ENCODE measurements at regions not wholly inside any gene's neighbourhood (a gene's known extent, or its start where the extent isn't known, plus 50 kb on each side); places are given as distances from the start of the nearest gene placed in this dataset.

GRCh38 chrX:112991801-112992200, 151.2 kb upstream of the AMOT start:
- Histone ChIP-seq H3K36me3 (ENCODE audit: control insufficient read depth in 2 of 2, insufficient read depth in 1 of 2, low read length in 2 of 2) (no peaks in the 10 kb centered on the region; a peak in 1 of 3 replicates), H3K27ac (ENCODE audit: extremely low read depth, low read depth, low read length) (no peak overlapping the region)
- CTCF ChIA-PET: interaction anchor here (0.5 to 0.8 kb wide), 3 partner anchors 10 to 1457 kb away, joined by 3 to 4 read pairs (median 3); no protein-coding TSS in a partner anchor

DNA sequence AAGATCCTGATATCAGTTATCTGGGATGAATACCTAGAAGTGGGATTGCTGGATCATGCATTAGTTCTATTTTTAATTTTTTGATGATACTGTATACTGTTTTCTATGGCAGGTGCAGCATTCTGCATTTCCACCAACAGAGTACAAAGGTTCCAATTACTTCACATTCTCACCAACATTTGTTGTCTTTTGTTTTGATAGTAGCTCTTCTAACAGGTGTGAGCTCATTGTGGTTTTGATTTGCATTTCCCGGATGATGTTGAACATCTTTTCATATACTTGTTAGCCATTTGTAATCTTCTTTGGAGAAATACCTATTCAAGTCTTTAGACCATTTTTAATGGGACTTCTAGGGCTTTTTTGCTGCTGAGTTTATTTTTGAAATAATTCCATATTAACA, 139.2 kb upstream of the AMOT start:
- CTCF ChIA-PET: interaction anchor here (0.7 kb wide), 1 partner anchor 82 kb away, joined by 4 read pairs; no protein-coding TSS in a partner anchor
- POLR2A ChIA-PET: no interaction called here
- Histone ChIP-seq H3K4me1 (ENCODE audit: control insufficient read depth, insufficient read depth, low read length) (no peaks in the 10 kb centered on the region), H3K4me3 (ENCODE audit: low read depth, low read length) (no peak overlapping the region), H3K36me3 (ENCODE audit: control insufficient read depth in 2 of 2, insufficient read depth in 1 of 2, low read length in 2 of 2) (no peaks in the 10 kb centered on the region), H3K9me3 (ENCODE audit: control insufficient read depth, insufficient read depth, low read depth, low read length) (no peaks in the 10 kb centered on the region; the same call in 1 of the 2 replicates), H3K27ac (ENCODE audit: extremely low read depth, low read depth, low read length) (no peak overlapping the region)
- TF ChIP-seq BCL11B (tag by site-specific recombination; IDR thresholded peaks at IDR 0.05; ENCODE audit: low read depth): no peak
- no peak for TF ChIP-seq ZNF394 (tag by site-specific recombination; IDR thresholded peaks at IDR 0.05; ENCODE audit: borderline replicate concordance)
- no peak for TF ChIP-seq ZNF202 (tag by site-specific recombination; IDR thresholded peaks at IDR 0.05; ENCODE audit: borderline replicate concordance)
- no peak for TF ChIP-seq ZNF274 (IDR thresholded peaks at IDR 0.05; ENCODE audit: low read length)
- TF ChIP-seq ZNF274 (tag by site-specific recombination; IDR thresholded peaks at IDR 0.05; ENCODE audit: borderline replicate concordance): no peak
- TF ChIP-seq, protein P1, sequence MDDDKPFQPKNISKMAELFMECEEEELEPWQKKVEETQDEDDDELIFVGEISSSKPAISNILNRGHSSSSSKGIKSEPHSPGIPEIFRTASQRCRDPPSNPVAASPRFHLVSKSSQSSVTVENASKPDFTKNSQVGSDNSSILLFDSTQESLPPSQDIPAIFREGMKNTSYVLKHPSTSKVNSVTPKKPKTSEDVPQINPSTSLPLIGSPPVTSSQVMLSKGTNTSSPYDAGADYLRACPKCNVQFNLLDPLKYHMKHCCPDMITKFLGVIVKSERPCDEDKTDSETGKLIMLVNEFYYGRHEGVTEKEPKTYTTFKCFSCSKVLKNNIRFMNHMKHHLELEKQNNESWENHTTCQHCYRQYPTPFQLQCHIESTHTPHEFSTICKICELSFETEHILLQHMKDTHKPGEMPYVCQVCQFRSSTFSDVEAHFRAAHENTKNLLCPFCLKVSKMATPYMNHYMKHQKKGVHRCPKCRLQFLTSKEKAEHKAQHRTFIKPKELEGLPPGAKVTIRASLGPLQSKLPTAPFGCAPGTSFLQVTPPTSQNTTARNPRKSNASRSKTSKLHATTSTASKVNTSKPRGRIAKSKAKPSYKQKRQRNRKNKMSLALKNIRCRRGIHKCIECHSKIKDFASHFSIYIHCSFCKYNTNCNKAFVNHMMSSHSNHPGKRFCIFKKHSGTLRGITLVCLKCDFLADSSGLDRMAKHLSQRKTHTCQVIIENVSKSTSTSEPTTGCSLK (tag by site-specific recombination; IDR thresholded peaks at IDR 0.05): no peak
- no peak for TF ChIP-seq ZNF362 (tag by site-specific recombination; IDR thresholded peaks at IDR 0.05)
- TF ChIP-seq CTCF (tag by site-specific recombination; IDR thresholded peaks at IDR 0.05): no peak
- TF ChIP-seq ZNF302 (tag by site-specific recombination; IDR thresholded peaks at IDR 0.05; ENCODE audit: low read depth): no peak
- no peak for TF ChIP-seq ZNF366 (tag by site-specific recombination; conservative IDR thresholded peaks at IDR 0.05)
- TF ChIP-seq, protein P2, sequence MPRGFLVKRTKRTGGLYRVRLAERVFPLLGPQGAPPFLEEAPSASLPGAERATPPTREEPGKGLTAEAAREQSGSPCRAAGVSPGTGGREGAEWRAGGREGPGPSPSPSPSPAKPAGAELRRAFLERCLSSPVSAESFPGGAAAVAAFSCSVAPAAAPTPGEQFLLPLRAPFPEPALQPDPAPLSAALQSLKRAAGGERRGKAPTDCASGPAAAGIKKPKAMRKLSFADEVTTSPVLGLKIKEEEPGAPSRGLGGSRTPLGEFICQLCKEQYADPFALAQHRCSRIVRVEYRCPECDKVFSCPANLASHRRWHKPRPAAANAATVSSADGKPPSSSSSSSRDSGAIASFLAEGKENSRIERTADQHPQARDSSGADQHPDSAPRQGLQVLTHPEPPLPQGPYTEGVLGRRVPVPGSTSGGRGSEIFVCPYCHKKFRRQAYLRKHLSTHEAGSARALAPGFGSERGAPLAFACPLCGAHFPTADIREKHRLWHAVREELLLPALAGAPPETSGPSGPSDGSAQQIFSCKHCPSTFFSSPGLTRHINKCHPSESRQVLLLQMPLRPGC (tag by site-specific recombination; IDR thresholded peaks at IDR 0.05): no peak

More at GRCh38 chrX:112991801-112992200, 151.2 kb upstream of the AMOT start:
- H3K9me3 ChIP-seq (ENCODE audit: control insufficient read depth, insufficient read depth, low read depth, low read length): peaks cover 2% of the 10 kb centered on the region; the same call in 1 of the 2 replicates
- POLR2A ChIA-PET: no interaction called here
- H3K4me3 ChIP-seq (ENCODE audit: low read depth, low read length): no peak overlapping the region
- H3K4me1 ChIP-seq (ENCODE audit: control insufficient read depth, insufficient read depth, low read length): no peaks in the 10 kb centered on the region
- TF ChIP-seq ZBTB8A (tag by site-specific recombination; IDR thresholded peaks at IDR 0.05): no peak

GRCh38 chrX:112968351-112969133, 127.9 kb upstream of the AMOT start:
- CTCF ChIA-PET: interaction anchor here (0.5 kb wide), 1 partner anchor 26 kb away, joined by 7 read pairs; no protein-coding TSS in a partner anchor
- H3K4me1 ChIP-seq (ENCODE audit: control insufficient read depth, insufficient read depth, low read length): no peaks in the 10 kb centered on the region
- POLR2A ChIA-PET: no interaction called here
- H3K36me3 ChIP-seq (ENCODE audit: control insufficient read depth in 2 of 2, insufficient read depth in 1 of 2, low read length in 2 of 2): no peaks in the 10 kb centered on the region
- H3K4me3 ChIP-seq (ENCODE audit: low read depth, low read length): no peak overlapping the region
- no peaks in the 10 kb centered on the region for H3K9me3 ChIP-seq (ENCODE audit: control insufficient read depth, insufficient read depth, low read depth, low read length)
- H3K27ac ChIP-seq (ENCODE audit: extremely low read depth, low read depth, low read length): no peak overlapping the region
- TF ChIP-seq MEIS1 (CRISPR knock-in tag; IDR thresholded peaks at IDR 0.05; ENCODE audit: borderline replicate concordance) (no peak), ZNF311 (tag by site-specific recombination; IDR thresholded peaks at IDR 0.05; ENCODE audit: borderline replicate concordance) (no peak), ZNF830 (tag by site-specific recombination; IDR thresholded peaks at IDR 0.05; ENCODE audit: low read depth) (no peak), ZNF449 (tag by site-specific recombination; IDR thresholded peaks at IDR 0.05) (no peak), RBAK (tag by site-specific recombination; IDR thresholded peaks at IDR 0.05) (no peak)
- TF ChIP-seq, protein P3, sequence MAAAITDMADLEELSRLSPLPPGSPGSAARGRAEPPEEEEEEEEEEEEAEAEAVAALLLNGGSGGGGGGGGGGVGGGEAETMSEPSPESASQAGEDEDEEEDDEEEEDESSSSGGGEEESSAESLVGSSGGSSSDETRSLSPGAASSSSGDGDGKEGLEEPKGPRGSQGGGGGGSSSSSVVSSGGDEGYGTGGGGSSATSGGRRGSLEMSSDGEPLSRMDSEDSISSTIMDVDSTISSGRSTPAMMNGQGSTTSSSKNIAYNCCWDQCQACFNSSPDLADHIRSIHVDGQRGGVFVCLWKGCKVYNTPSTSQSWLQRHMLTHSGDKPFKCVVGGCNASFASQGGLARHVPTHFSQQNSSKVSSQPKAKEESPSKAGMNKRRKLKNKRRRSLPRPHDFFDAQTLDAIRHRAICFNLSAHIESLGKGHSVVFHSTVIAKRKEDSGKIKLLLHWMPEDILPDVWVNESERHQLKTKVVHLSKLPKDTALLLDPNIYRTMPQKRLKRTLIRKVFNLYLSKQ (tag by site-specific recombination; IDR thresholded peaks at IDR 0.05; ENCODE audit: borderline replicate concordance): no peak

Data from HEK293 (cell line).